ENCODE measurements at regions not wholly inside any gene's neighbourhood (a gene's known extent, or its start where the extent isn't known, plus 50 kb on each side); places are given as distances from the start of the nearest gene placed in this dataset.

GRCh38 chr6:74273541-74273940 is 577.5 kb downstream of the CD109 start:
- TF ChIP-seq EP300 (conservative IDR thresholded peaks at IDR 0.05; ENCODE audit: poor library complexity, severe bottlenecking) (no peak), CTCF (IDR thresholded peaks at IDR 0.05; ENCODE audit: poor library complexity, severe bottlenecking) (no peak), RAD21 (conservative IDR thresholded peaks at IDR 0.05) (no peak), SMC3 (conservative IDR thresholded peaks at IDR 0.05; ENCODE audit: poor library complexity) (no peak), TAF1 (IDR thresholded peaks at IDR 0.05; ENCODE audit: low read depth) (no peak), MXI1 (conservative IDR thresholded peaks at IDR 0.05; ENCODE audit: poor library complexity, severe bottlenecking) (no peak), EZH2 (IDR thresholded peaks at IDR 0.05; ENCODE audit: borderline replicate concordance, insufficient read depth, low read length, poor library complexity, severe bottlenecking) (no peak), POLR2AphosphoS5 (IDR thresholded peaks at IDR 0.05) (no peak)
- TF ChIP-seq, protein P1, sequence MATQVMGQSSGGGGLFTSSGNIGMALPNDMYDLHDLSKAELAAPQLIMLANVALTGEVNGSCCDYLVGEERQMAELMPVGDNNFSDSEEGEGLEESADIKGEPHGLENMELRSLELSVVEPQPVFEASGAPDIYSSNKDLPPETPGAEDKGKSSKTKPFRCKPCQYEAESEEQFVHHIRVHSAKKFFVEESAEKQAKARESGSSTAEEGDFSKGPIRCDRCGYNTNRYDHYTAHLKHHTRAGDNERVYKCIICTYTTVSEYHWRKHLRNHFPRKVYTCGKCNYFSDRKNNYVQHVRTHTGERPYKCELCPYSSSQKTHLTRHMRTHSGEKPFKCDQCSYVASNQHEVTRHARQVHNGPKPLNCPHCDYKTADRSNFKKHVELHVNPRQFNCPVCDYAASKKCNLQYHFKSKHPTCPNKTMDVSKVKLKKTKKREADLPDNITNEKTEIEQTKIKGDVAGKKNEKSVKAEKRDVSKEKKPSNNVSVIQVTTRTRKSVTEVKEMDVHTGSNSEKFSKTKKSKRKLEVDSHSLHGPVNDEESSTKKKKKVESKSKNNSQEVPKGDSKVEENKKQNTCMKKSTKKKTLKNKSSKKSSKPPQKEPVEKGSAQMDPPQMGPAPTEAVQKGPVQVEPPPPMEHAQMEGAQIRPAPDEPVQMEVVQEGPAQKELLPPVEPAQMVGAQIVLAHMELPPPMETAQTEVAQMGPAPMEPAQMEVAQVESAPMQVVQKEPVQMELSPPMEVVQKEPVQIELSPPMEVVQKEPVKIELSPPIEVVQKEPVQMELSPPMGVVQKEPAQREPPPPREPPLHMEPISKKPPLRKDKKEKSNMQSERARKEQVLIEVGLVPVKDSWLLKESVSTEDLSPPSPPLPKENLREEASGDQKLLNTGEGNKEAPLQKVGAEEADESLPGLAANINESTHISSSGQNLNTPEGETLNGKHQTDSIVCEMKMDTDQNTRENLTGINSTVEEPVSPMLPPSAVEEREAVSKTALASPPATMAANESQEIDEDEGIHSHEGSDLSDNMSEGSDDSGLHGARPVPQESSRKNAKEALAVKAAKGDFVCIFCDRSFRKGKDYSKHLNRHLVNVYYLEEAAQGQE (IDR thresholded peaks at IDR 0.05; ENCODE audit: borderline replicate concordance) = no peak

Data from neural cell (in vitro differentiated cells).